Activated T-cell treated with anti-CD3 and anti-CD28 coated beads for 48 hours (primary cell): ENCODE measurements at regions not wholly inside any gene's neighbourhood (a gene's known extent, or its start where the extent isn't known, plus 50 kb on each side); places are given as distances from the start of the nearest gene placed in this dataset.

Experiments used
- DNase-seq: peaks from one replicate; pipeline ENCODE4 v3.0.0-alpha.2; 2020; ENCODE audit warnings: low read depth

DNA sequence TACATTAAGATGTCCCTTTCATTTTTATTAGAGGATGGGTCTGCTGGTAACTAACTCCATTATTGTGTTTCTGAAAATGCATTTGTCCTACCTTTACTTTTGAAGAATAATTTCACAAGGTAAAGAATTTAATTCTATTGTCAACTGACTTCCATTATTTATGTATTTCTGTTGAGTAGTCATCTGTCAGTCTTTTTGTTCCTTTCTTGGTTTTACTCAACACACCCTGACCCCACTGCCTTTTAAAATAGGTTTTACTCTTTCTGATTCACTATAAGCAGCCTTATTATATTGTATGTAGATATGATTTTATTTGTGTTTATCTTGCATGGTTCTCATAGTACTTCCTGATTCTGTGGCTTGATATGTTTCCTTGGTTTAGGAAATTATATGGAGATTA is 237.5 kb downstream of the TGFB2 start:
- no peak for DNase-seq

- DNase-seq: no peak
Measured at GRCh38 chr1:218584418-218585155, 239.5 kb downstream of the TGFB2 start.

DNA sequence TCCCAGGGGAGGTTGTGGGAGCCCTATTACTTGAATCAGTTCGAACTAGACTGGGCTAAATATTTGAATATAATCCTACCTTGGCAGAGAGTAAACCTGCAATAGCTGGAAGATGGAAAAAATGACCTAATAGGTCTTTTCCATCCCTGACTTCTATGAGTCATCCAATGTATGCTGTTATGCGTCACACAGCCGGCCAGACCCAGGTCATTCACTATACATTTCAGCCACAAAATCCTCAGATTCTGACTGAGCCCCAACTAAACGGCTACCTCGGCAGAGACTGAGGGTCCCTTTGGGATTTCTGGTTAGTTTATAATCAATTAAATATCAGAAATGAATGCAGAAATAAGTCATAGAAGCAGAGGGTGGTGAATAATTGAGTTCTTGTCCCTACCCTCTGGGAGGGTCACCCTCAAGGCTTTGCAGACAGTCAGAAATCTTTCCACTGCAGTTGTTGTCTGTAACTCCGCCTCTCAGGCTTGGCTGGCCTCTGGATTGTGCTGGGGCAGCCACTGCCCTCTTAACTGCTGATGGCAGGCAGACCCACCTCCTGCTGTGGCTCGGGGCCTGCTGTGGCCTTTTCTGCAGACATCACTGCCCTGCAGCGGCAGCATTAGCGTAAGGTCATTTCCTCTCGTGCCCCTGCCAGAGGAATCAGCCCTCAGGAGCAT is 240.5 kb downstream of the TGFB2 start:
- DNase-seq: no peak

DNA sequence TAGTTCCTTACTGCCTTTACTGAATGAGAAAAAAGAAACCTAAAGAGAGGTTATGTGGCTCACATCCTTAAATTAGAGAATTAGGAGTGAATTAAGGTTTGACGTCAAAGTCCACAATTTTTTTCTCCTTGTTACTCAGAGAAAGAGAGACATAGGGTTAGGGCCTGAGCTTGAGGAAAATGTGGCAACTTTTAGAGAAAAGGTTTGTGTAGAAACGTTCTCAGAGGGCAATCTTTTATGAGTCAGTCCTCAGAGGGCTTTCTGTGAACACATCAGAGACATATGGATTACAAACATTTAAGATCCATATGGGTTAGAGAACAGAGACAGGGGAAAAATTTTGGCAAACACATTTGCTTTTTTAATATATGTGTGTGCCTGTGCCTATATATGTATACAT is 242.8 kb downstream of the TGFB2 start:
- DNase-seq: no peak

- DNase-seq: no peak
Measured at GRCh38 chr1:218588540-218589172, 243.5 kb downstream of the TGFB2 start.

GRCh38 chr1:218589487-218589886 is 244.4 kb downstream of the TGFB2 start:
- no peak for DNase-seq

GRCh38 chr1:218591966-218592365 is 246.8 kb downstream of the TGFB2 start:
- DNase-seq: no peak

- DNase-seq: no peak
Measured at GRCh38 chr1:218592688-218593087, 247.6 kb downstream of the TGFB2 start.

- no peak for DNase-seq
Measured at GRCh38 chr1:218600968-218601367, 255.8 kb downstream of the TGFB2 start.

DNA sequence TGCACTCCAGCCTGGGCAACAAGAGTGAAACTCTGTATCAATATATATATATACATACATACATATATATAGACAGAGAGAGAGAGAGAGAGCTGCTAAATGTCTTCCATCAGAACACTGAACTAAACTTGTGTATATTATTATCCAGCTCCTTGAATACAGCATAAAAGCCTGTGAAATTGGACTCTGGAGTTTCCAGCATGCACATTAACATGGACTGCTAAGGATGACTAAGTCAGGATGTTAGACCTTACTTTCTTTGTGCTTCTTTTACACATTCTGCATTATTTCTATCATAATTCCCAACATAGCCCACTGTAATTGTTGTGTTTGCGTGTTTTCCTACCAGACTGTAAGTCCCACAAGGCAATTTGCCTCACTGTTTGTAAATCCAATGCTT is 259.1 kb downstream of the TGFB2 start:
- no peak for DNase-seq

DNA sequence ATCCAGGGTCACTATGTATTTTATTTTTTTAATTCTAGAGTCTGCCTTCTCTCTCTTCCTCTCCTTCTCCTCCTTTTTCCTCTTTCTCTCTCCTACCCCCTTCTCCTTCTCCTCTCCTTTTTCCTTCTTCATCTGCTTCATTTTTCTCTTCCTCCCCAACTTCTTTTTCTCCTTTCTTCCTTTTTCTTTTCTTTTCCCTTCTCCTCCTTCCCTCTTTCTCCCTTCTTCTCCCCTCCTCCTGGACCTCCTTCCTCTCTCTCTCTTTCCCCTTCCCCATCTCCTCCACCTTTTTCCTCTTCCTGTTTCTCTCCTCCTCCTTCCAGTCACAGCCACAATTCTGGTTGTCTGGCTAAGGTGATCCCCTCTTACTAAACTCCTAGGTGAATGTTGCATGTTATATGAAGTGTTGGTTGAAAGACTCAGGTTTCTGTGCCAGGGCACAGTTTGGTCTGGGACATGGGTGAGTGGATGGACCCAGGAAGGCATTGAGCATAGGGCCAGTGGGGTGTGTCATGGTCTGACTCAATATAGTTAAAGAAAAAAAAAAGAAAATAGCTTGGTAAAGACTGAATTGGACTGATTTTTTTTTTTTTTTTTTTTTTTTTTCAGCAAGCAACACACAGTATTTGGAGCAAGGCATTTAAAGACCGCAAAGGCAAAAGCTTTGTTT is 266.9 kb downstream of the TGFB2 start:
- DNase-seq: no peak

- no peak for DNase-seq
Measured at GRCh38 chr1:218613105-218613504, 268.0 kb downstream of the TGFB2 start.

- DNase-seq: no peak
Measured at GRCh38 chr1:218614031-218614430, 268.9 kb downstream of the TGFB2 start.

DNA sequence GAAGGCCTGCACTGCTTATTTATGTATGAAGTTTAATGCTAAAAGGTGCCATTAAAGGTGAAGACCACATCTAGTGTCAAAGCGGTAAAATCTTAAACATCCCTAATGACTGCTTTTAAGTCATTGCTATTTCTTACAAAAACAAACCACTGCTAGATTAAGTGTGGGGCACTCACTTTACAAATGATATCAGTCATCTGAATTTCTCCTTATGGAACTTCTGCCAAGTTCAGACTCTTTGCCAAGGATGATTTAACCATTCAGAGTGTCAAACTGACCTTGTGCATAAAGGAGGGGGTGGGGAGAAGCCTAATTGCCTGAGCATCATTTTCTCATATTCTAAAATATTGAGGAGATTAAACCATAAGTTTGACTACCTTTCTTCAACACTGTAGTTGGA is 271.5 kb downstream of the TGFB2 start:
- DNase-seq: no peak

DNA sequence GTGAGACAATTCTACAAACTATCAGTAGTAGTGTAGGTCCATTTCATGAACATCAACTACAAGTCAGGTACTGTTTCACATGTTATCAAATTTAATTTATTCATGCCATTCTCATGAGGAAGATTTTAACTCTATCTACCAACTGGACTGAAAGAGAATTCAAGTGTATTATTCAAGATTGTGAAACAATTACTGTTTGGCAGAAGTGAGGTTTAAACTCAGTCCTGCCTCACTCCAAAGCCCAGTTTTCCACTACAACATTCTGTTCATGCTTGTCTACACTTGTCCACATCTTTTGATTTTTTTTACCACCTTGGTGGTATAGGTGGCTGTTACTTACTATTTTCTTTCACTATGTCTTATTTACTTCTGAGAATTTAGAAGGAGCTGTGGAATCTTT is 272.9 kb downstream of the TGFB2 start:
- DNase-seq: no peak

DNA sequence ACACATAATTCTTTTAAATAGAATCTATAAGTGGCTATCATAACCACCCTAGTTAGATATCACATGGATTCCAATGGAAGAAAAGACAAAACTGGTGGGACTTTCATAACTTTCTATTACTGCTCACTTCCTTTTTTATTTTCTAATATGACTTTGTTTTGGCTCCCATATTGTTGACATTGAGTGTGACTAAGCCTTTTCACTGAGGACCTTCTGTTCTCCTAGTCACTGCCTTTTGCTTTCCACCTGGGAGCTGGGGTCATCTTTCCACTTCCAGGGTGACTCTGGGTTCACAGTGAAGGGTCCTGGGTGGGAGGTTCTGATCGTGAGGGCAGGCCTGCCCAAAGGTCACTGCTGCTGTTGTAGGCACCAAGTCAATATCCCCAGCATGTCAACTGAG is 275.8 kb downstream of the TGFB2 start:
- DNase-seq: no peak

DNA sequence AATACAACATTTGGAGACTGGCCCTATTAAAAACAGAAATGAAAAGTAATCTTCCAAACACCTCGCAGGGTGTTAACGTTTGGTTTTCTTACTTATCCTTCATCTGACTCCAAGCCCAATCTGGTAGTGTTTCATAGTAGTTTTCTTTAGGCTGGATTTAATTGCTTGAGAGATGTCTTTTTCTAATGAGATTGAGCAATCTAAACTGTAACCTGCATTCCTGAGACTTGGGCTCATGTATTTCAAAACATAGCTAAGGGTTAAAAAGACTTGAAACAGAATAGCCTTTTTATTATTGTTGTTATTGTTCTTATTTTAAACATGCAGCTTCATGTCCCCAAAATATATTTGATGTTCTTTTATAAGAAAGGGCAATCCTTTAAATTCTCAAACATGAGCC is 278.9 kb downstream of the TGFB2 start:
- DNase-seq: no peak

GRCh38 chr1:218625393-218625792 is 280.3 kb downstream of the TGFB2 start:
- no peak for DNase-seq

- no peak for DNase-seq
Measured at GRCh38 chr1:218633238-218633988, 288.3 kb downstream of the TGFB2 start.

GRCh38 chr1:218634212-218634611 is 289.1 kb downstream of the TGFB2 start:
- no peak for DNase-seq

DNA sequence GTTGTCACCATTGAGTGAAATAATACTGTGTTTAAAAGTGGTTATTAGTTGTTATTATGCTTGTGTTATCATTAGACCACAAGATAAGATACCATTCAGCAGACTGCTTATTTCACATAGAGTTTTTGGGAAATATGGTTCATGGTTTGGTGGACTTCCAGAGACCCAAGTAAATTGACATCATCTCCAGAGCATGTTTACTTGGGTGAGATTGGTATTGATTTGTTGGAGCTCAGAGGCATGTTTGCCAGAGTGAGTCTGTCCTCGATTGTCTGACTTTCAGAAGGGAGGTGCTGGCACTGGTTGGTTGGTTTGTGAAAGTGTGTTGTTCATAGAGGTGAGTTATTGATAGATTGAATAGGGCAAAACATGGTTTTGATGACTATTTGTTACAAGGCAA is 291.4 kb downstream of the TGFB2 start:
- no peak for DNase-seq

DNA sequence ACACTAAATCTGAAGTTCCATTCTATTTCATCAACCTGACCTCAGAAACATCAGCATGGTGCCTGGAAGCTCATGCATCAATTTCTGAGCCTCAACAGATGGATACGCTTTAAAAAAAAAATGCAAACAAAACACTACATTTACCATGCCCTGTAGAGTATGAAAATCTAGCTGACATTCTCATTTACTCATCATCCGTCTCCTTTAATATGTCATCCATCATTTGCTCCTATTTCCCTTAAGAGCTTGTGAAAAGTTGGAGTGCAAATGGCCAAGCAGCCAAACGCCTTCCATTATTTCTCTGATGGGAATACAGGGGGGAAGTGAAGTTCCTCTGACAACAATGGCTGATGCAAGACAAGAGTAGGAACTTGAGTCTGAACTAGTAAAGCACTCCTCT is 295.0 kb downstream of the TGFB2 start:
- DNase-seq: no peak
